LNCaP clone FGC (cell line): ENCODE measurements at regions not wholly inside any gene's neighbourhood (a gene's known extent, or its start where the extent isn't known, plus 50 kb on each side); places are given as distances from the start of the nearest gene placed in this dataset.

Source experiments
- DNase-seq: peaks from one replicate; pipeline ENCODE4 v3.0.0-alpha.2; 2011; ENCODE audit warnings: low read depth
- H3K4me3 ChIP-seq: 2 replicates; pipeline ENCODE4 v1.5.1; 2011; ENCODE audit warnings: mild to moderate bottlenecking, low read depth, low read length, control low read depth
- TF ChIP-seq, protein P1 (sequence below): IDR thresholded peaks from 2 replicates; pipeline ENCODE4 v1.5.1; 2012; ENCODE audit warnings: mild to moderate bottlenecking; ENCODE audit not compliant: control insufficient read depth, insufficient read depth; ENCODE audit errors: extremely low read depth

GRCh38 chr5:158464383-158464782 lies 605.4 kb upstream of the CLINT1 start:
- TF ChIP-seq, protein P1, sequence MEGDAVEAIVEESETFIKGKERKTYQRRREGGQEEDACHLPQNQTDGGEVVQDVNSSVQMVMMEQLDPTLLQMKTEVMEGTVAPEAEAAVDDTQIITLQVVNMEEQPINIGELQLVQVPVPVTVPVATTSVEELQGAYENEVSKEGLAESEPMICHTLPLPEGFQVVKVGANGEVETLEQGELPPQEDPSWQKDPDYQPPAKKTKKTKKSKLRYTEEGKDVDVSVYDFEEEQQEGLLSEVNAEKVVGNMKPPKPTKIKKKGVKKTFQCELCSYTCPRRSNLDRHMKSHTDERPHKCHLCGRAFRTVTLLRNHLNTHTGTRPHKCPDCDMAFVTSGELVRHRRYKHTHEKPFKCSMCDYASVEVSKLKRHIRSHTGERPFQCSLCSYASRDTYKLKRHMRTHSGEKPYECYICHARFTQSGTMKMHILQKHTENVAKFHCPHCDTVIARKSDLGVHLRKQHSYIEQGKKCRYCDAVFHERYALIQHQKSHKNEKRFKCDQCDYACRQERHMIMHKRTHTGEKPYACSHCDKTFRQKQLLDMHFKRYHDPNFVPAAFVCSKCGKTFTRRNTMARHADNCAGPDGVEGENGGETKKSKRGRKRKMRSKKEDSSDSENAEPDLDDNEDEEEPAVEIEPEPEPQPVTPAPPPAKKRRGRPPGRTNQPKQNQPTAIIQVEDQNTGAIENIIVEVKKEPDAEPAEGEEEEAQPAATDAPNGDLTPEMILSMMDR, result no peak
- no peak overlapping the region for H3K4me3 ChIP-seq
- DNase-seq, result no peak

DNA sequence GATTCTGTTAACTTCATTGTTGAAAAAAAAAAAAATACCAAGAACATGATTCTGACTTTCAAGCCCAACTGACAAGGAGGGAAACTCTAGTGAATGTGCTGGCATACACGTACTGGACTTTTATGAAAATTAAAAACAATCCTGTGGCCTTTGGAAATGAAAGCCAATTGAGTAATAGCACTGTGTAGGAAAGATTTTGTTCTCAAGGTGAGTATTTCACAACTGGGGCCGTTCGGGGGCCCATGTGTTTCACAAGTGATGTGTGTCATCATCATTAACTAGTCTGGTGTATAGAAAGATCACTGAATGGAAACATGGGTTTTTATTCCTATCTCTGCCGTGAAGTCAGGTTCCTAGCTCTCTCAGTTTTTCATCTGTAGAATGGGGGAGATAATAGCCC lies 605.0 kb upstream of the CLINT1 start:
- TF ChIP-seq, protein P1, result no peak
- no peak overlapping the region for H3K4me3 ChIP-seq
- DNase-seq, result no peak

- no peak overlapping the region for H3K4me3 ChIP-seq
- TF ChIP-seq, protein P1, result no peak
- DNase-seq, result no peak
Observed at GRCh38 chr5:158463188-158463587, 604.2 kb upstream of the CLINT1 start.

GRCh38 chr5:158462349-158463114 lies 603.6 kb upstream of the CLINT1 start:
- no peak overlapping the region for H3K4me3 ChIP-seq
- DNase-seq, result no peak
- TF ChIP-seq, protein P1, result no peak

GRCh38 chr5:158461240-158461854 lies 602.4 kb upstream of the CLINT1 start:
- TF ChIP-seq, protein P1, result no peak
- no peak overlapping the region for H3K4me3 ChIP-seq
- DNase-seq, result no peak

DNA sequence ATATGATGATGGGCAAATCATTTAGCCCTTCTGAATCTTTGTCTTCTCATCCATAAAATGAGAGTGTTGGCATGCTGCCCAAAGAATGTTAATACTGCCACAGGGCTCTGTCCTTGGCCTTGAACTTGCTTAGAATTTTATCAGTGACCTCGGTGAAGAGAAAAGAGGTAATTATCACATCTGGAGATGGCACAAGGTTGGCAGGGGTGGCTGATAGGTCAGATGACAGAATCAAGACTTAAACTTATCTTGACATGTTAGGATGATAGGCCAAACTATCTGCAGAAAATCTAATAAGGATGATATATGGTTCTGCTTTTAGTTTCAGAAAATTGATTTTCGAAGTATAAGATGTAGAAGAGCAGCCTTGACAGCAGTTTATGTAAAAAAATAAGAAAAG lies 599.1 kb upstream of the CLINT1 start:
- H3K4me3 ChIP-seq, result no peak overlapping the region
- no peak for DNase-seq
- TF ChIP-seq, protein P1, result no peak
